Cerebellar cortex (tissue), 1 donor: ENCODE measurements at regions not wholly inside any gene's neighbourhood (a gene's known extent, or its start where the extent isn't known, plus 50 kb on each side); places are given as distances from the start of the nearest gene placed in this dataset.
"Not testable (repeated sequence)": the region's sequence is repeated elsewhere in the genome, so short reads cannot be mapped to it uniquely, and the experiment has no call there.

Experiments used
- DNase-seq: peaks from one replicate; pipeline ENCODE4 v3.0.0-alpha.2; 2015; ENCODE audit warnings: low spot score

GRCh38 chr2:182548031-182548950 is 121.5 kb upstream of the PDE1A start:
- DNase-seq: peak; percentile 54

DNA sequence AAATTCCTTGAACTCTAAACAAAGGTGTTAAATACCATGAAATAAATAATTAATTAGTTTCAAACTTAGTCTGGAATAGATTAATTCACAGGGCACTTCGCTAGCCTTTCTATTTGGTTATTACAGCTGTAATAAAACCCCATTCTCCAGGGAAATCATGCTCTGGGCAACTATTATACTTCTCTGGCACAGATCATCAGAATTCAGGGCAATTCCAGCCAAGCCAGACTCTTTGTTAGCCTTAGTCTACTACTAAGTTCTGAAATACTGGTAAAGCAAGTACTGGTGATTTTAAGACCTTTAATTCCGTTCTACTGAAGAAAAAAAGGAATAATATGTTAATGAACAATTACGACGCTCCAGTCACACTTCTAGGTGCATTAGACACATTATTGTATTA is 123.4 kb upstream of the PDE1A start:
- no peak for DNase-seq

- not testable (repeated sequence) for DNase-seq
These were observed 125.4 kb upstream of the PDE1A start for GRCh38 chr2:182552232-182552631.

DNA sequence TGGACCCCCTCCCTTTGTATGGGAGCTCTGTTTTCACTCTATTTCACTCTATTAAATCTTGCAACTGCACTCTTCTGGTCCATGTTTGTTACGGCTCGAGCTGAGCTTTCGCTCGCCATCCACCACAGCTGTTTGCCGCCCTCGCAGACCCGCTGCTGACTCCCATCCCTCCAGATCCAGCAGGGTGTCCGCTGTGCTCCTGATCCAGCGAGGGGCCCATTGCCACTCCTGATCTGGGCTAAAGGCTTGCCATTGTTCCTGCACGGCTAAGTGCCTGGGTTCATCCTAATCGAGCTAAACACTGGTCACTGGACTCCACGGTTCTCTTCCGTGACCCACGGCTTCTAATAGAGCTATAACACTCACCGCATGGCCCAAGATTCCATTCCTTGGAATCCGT is 125.9 kb upstream of the PDE1A start:
- not testable (repeated sequence) for DNase-seq

DNA sequence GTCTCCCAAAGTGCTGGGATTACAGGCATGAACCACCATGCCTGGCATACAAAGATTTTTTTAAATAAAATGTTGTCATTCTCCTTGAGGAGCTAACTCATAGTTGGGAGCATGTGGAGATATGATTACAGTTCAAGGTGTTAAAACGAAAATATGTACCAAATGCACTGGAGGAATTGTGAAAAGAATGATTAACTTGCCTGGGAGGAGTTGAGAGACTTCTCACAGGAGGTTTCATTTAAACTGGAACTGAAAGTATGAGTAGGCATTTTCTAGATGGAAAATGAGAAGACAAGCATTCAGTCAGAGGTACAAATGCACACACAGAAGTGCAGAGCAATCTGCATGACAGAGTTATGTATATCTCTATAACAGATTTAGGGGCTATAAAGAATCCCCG is 126.6 kb upstream of the PDE1A start:
- DNase-seq: no peak

GRCh38 chr2:182554950-182555349 is 128.1 kb upstream of the PDE1A start:
- peak; percentile 63 for DNase-seq

DNA sequence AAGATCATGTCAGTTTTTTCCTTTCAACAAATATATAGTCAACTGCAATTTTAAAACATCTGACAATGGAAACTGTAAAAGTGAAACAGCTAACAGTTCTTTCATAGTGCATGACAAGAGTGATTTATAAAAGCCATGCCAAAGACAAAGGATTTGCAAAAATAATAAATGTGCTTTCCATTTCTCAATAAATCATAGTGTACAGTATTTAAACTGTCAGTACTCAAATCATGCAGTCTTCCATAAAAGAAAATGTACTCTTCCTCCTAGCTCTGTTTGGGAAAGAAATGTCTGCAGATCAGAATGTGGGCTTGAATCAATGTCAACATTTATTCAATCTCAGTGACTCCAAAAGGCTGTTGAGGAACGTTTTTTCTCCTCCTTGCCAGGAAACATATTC is 131.7 kb upstream of the PDE1A start:
- DNase-seq: no peak

DNA sequence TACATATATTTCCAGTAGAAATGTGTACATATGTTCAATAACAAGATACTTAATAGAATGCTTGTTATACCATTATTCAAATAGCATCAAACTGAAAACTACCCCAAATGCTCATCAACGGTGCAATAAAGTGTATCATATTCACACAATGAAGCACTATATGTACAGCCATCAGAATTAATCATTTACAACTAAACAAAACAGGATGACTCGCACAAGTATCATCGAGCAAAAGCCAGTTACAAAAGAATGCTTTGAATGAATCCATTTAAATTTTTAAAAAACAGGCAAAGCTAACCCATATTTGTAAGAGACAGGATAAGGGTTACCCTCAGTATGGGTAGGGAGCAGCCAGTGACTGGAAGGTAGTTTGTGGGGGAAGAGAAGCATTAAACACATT is 132.8 kb upstream of the PDE1A start:
- no peak for DNase-seq

DNA sequence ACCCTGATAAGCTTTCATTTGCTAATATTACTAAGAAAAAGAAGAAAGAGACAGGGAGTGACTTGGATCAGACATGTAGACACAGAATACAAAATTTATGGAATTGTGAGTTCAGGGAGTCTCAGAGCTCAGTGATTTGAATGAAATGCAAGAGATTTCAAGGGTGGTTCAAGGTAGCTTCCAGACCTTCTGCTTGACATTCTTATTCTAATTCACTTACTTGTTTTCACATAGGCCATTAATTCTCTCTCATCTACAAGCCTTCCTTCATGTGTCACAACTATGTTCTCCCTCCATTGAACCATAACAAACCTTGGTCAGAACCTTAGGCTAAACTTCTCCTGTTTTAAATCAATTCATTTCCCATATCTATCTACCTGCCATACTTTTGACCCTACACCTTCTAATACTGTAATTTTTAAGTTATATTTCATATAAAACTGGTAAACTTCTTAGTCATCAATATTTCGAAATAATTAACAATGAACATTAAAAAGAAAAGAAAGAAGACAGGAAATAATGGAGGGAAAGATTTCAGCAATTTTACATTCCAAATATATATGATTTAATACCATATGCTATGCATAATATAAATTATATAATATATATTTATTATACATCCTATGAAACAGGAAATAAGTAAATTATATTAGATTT is 139.2 kb upstream of the PDE1A start:
- DNase-seq: no peak

DNA sequence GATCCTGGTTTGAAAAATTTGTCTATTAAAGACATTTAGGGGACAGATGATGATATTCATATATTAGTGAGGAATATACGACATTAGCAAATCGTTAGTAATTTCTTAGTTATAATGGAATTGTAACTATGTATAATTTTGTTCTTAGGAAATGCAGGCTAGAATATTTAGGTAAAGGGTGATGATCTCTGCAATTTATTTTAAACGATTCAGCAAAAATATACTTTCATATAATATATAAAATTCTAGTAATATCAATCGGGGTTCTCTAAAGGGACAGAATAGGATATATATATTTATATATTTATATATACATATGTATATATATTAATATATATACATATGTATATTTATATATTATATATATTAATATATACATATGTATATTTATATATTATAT is 142.5 kb upstream of the DNAJC10 start:
- DNase-seq: no peak

DNA sequence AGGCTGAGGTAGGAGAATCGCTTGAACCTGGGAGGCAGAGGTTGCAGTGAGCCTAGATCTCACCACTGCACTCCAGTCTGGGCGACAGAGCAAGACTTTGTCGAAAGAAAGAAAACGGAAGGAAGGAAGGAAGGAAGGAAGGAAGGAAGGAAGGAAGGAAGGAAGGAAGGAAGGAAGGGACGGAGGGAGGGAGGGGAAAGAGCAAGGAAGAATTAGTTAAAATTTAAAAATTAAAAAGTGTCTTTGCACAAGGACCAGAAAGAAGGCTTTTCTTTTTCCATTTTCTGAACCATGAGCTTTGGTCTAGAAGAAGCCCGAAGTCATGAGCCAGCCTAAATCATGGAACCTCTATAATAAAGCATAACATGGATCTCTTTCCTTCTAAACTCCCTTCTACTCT is 138.2 kb upstream of the DNAJC10 start:
- no peak for DNase-seq

- DNase-seq: peak; percentile 16
These were observed 134.7 kb upstream of the DNAJC10 start for GRCh38 chr2:182581196-182581935.

DNA sequence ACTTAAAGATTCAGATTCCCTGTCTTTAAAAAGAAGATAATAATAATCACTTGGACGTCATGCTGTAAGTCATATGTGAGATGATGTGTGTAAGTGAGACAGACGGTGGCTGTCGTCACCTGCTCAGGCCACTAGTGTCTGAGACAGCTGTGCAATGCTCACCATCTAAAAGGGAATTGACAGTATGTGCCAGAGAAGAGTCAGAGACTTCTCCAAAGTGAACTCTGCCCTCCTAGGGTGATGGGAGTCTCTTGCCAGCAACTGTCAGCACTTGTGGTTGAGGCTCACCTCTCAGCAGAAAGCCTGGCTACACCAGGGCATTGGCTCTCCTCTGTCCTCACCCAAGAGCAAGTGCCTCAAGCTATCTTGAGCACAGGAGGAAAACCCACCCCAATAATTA is 131.6 kb upstream of the DNAJC10 start:
- DNase-seq: no peak

GRCh38 chr2:182585001-182585400 is 131.1 kb upstream of the DNAJC10 start:
- no peak for DNase-seq

DNA sequence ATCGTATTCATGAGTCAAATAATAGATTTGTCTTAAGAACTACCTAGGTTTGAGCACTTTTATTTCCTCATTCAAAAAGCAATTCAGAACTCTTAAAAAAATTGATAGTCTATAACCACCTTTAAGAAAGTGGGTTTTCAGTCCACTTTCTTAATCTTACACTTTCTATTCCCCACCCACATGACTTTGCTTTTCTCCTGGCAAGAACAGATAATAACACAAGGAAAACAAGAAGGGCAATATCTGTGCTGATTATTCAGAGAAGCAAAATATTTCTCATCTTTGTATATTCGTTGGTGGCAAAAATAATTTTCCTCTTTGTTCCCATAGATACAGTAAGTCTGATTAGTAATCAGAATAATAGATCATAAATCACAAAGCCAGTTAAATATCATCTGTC is 130.6 kb upstream of the DNAJC10 start:
- DNase-seq: no peak

DNA sequence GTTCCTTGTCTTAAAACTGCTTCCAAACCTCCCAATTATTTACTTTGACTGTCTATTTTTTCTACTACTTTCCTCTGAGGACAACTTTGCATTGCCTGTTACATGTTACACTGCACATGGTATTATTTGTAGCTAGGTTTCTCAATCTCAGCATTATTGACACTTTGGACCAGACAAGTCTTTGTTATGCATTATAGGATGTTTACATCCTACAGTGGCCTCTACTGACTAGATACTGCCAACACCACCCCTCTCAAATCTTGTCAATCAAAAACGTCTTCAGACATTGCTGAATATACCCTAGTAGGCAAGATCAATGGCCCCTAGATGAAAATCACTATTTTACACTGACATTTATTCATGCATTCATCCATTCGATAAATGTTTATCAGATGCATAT is 129.6 kb upstream of the DNAJC10 start:
- no peak for DNase-seq

- DNase-seq: no peak
These were observed 128.2 kb upstream of the DNAJC10 start for GRCh38 chr2:182587831-182588230.

- DNase-seq: no peak
These were observed 126.9 kb upstream of the DNAJC10 start for GRCh38 chr2:182589121-182589520.

- DNase-seq: no peak
These were observed 124.3 kb upstream of the DNAJC10 start for GRCh38 chr2:182591774-182592173.

GRCh38 chr2:182592691-182593393 is 123.2 kb upstream of the DNAJC10 start:
- DNase-seq: no peak

GRCh38 chr2:182593394-182593975 is 122.6 kb upstream of the DNAJC10 start:
- no peak for DNase-seq

DNA sequence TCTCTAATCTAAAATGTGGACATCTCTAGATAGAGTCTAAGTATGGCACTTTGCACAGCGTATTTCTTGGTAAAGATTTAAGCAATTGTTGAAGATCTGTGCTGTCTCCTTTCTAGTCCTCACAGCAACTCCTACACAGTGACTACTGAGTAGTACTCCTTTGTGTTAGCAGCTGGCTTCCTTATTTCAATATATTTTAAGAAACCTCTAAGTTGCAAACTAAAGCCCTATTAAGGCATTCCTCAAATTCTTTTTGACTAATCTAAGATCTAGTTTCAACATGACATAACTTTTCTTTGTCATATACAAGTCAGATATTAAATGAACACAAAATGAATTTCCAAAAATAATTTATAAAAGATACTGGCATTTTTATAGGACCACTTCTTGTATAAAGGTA is 121.8 kb upstream of the DNAJC10 start:
- DNase-seq: no peak
